GM19463 (cell line): ENCODE measurements at regions not wholly inside any gene's neighbourhood (a gene's known extent, or its start where the extent isn't known, plus 50 kb on each side); places are given as distances from the start of the nearest gene placed in this dataset.
A peak's percentile ranks its signal among the peaks of the same experiment; 100 is the strongest.

Source experiments
- ATAC-seq: cut with Tn5 transposase; IDR thresholded peaks from one replicate; pipeline ENCODE4 v1.9.1; 2021; ENCODE audit warnings: mild to moderate bottlenecking, moderate library complexity; ENCODE audit not compliant: unreplicated experiment

DNA sequence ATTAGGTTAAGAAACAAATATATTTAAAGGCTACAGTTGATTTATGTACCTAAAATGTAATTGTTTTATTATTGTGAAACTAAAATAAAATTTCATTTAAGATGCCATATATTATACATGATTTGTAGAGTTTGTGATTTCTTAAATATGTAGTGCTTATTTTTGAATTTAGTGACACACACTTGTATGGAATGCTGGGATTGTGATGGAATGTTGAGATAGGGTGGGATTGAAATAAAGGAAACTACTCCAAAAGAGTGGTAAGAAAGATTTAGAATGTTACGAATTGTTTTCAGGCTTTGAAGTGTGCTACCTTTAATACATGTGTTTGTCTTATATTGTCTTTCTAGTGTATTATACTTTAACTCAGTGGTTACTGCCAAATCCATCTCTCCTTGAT lies 330.3 kb upstream of the PITX2 start:
- no peak for ATAC-seq

DNA sequence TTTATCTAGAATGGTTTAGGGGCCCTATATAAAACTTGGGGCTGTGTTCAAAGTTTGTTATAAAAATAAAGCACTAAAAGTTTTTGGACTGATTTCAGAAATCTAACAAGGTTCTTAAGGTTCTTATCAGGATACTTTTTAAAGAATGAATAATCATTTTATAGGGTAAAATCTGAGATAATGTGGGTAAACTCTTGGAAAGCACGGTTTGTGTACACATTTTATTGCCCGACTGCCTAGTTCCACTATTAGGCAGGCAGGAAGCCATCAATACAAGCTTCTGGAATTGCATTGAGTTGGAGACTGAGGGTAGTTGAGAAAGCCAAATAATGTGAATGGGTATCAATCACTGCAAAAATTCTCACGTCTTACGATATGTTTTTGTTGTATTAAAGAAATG lies 331.0 kb upstream of the PITX2 start:
- no peak for ATAC-seq

DNA sequence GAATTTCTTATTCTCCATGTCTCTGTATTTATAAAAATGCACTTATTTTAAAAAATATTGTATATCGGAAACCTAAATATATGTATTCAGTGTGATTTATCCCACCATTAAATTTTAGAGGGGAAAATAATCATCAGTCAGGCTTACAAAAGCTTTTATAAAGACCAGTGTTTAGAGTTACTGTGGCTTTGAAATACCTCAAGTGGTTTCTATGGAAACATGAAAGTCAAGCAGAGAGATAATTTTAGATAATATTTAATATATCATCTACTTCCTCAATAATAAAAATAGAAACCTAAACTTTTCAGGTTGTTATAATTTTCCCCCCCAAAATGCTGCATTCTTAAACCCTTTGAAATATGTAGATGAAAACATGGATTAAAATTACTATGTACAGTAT lies 332.9 kb upstream of the PITX2 start:
- no peak for ATAC-seq

DNA sequence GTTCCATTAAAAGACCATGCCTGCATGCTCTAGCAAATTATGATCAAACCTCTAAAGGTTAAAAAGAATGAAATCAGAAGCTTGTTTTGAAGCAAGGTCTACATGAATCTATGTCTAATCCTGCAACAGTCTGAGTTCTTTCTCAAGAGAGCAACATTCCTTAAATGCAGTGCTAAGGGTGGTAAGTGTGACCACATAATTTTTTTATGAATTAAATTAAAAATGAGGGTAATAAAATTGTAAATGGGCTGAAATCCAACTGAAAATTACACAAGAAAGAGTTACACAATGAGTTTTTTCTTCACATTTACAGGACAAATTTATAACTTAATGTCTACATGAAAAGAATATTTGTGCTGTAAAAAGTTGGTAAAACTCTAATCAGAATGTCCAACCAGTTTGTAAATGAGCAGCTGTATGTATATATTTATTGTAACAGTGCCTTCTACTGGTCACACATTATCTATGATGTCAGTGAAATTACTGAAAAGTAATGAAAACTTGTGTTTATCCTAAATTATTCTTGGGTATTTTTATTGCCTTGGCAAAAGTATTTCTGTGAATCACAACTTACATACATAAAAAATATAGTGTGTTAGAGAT lies 336.3 kb upstream of the PITX2 start:
- no peak for ATAC-seq

DNA sequence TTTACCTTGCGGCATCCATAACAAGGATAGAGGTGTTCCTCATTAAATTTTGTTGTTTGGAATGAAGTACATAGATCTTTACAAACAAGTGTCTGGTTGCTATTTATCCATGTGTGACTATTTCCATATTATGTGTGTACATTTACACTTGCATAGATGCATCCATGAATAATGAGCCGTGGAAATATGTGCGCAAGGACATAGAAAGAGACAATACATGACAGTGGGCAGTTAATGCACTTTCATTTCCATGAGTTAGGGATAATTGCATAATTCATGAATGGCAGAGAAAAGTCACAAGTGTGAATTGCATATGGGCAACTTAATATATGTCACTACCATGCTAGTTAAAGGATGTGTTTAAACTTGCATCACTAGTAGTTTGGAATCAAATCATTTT lies 338.2 kb upstream of the PITX2 start:
- no peak for ATAC-seq

DNA sequence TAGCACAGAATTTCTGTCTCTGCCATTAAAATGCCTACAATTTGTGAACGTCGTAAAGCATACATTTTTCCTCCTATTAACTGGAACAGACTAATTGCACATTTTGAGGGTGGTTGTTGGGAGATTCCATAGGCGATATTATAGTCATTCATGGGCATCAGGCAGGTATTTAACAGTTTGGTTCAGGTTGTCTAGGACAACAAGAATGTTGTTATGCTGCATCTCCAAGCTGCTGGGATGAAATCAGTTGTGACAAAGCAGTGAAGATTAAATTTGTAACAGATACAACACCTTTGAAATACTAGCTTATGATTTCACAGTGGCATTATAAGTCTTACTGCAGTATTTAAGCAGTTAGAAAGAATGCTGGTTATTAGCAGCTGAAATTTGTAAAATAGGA lies 339.7 kb upstream of the PITX2 start:
- no peak for ATAC-seq

DNA sequence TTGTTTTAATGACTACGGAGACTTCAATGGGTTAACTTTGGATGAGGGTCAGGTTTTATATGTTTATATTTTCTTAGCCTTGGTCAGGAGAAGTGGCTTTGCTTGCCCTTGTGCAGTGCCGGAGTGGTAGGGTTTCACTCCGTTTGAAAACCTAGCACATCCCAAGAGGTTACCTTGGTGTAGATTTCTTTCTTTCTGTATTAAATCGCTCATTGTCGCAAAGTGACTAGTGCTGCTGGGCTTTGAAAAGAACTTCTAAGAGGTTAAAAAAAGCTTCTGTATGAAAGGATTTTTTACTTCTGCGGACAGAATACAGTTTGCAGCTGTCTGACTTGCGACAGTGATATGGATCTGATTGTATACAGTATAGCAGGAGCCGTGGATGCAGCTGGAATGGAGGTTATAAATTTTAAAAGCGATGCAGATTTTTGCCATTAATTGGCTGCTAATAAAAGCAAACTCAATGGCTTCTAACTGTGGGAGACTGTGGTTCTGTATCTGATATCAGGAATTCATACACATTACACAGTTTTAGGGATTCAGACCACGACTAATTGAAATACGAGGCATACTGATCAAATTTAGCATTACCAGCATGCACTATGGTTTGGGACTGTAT lies 340.9 kb upstream of the PITX2 start:
- no peak for ATAC-seq

DNA sequence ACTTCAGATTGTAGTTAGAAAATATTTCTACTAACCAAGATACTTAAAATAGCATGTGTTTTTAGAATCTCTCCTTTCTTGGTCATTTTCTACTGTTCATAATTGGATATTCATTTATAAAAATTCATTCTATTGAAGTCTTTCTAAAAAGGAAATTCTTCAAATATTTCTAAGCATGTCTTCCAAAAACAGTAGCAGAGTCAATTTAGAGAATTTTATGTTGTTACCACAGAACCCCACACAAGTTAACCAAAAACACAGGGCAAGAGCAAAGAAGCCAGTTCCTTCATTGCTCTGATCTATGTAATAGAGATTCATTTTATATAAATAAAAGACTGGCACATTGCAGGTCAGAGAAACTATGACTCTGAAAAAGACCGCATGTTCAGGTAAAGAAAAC lies 345.1 kb upstream of the PITX2 start:
- no peak for ATAC-seq

DNA sequence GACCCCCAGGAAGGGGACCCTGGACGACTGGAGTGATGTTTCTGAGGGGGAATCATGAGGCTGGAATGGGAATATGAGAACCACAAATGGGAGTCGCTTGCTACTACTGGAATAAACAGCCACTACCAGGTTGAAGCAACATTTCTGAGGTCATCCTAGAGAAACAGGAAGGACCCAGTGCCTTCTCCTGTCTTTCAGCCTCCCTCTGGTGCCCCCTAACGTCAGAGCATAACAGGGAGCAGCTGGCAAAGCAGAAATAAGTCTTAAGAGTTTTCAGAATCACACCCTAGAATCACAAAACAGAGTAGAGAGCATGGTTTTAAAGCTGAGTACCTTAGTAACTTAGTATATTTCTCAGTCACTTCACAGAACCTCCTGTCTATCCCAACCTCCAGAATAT lies 347.8 kb upstream of the PITX2 start:
- peak; percentile 89 for ATAC-seq

DNA sequence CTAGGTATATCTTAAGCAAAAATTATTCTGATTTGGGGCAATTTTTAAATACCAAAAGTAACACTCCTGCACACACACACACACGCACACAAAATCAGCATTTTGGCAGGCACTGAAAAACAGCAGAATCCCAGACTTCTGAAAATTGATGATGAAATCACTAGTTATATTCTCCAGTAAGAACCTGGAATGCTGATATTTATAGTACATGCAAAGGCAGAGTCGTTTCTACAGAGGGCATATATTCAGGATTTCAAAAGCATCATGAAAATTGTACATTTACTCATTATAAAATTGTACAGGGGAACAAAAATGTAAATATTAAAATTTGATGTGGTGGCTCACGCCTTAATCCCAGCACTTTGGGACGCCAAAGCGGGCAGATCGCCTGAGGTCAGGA lies 352.5 kb upstream of the PITX2 start:
- ATAC-seq = no peak

DNA sequence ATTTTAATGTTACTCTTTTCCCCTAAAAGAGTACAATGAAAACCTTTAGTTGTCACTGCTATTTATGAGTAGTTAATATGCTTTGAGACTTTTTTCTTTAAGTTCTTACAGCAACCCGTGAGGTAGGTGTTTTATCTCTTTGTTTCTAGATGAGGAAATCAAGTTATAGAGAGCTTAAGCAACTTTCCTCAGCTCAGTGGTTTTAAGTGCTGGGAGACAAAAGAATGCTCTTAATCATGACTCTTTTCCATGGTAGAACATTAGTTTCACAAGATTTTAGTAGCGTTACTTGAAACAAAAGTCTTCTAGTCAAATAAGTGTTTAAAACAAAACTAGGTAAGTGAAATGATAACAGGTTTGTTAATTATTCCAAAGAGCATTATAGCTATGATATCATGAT lies 354.7 kb upstream of the PITX2 start:
- no peak for ATAC-seq

DNA sequence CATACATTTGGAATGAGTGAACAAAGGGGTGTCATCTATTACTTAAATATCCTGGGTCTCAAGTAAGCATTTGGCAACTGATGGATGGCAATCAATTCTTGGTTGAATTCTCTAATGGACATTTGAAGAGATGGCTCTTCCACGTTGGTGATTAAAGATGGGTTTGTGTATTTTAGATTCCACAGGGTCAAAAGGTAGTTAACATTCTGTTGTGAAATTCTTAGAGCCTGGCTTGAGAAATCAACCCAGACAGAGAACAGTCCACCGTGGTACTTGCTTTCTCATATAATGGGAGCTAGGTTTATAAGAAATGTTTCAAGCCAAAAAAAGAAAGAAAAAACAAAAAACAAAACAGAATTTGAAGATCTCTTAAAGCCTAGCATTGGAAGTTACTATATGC lies 355.9 kb upstream of the PITX2 start:
- ATAC-seq = no peak

DNA sequence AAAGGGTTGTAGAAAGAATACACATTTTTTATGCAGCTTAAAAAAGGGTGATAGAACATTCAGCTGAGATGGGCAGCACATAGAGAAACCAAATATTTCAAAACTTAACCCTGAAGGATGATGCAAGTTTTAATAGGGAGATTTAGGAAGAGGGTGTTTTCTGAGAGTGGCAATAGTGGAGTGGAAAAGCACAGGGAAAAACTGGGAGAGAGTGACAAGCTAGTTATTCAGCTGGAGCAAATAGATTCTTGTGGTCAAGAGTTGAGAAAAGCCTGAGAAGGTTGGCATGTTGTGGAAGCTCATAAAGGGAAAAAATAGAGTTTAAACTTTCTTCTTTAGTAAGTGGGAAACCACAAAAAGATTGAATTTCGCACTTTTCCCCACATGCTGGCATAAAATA lies 359.6 kb upstream of the PITX2 start:
- no peak for ATAC-seq

DNA sequence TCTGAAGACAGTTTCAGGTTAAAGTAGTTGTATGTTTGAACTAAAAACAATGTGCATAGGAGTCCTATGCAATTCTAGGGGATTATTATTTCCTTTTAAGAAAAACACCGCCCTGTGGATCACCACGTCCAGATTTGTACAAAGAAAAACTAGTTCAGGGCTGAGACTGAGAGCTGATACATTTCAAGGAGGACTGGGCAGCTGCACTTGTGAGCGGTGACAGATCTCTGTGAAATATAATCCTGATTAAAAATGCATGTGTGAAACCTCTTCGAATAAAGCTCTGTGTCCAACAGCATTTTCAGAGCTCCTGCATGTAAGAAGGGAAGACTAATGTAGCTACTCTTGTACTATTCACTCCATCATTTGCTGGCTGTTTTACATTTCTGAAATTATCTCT lies 365.8 kb upstream of the PITX2 start:
- ATAC-seq = no peak

DNA sequence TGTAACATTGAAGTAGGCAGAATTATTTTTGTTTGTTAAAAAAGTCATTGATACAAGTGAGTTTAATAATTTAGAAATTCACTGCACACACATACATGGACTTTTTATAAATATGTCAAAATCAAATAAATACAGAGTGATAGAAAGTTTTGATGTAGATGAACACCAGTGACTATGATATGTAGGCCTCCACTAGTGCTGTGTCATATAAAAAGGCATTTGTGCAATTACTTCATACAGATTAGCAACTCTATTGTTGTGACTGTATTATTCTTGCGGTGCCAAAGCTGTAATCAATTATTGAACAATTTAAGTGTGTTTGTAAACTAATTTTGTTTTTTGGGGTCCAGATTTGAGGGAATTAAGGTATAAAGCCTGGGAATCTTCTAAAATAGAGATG lies 366.2 kb upstream of the PITX2 start:
- ATAC-seq = no peak

DNA sequence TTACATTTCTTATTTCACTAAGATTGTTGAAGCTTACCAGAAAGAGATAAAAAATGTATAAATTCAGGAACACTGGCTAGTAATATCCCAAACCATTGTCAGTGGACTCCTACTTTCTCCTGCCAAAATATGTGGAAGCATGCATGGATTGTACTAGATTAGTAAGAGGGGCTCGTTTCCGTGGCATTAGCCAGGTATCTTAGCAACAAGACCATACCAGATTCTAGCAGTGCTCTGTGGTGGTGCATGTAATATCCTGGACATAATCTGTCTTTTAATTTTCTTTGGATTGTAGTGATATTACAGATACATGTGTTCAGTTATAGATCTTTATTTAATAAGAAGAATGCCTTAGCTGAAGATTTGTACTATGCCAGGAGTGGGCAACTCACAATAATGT lies 371.9 kb upstream of the PITX2 start:
- no peak for ATAC-seq

DNA sequence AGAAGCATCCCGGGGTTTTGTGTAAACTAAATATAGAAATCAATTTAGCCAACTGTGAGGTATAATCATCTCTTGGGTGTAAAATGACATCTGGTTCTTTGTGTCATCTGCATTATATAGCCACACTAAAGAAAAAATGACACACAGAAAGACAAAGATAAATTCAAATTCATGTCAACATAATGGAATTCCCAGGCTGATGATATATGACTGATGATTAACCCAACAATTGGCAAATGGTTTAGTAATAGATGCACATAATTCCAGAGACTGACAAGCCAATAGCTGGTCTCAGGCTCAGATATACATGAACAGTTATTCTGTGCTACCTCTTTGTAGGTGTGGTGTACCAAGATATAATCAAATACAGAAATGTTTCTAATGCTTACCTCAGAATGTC lies 375.4 kb upstream of the PITX2 start:
- no peak for ATAC-seq

DNA sequence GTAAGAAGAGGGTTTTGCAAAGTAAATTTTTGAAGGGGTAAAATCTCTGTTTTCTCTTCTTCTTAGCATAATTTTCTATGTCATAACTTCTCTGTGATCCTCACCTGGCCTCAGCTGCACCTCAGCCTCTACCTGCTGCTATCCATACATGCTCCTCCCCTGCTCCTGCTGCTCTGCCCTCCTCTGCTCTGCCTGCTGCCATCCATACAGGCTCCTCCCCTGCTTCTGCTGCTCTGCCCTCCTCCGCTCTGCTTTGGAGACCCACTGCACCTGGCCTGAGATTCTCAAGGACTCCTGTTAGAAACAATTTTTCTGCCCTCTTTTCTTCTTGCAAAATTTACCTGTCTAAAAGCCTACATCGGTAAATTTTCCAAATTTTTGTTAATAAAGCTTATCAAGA lies 388.6 kb upstream of the PITX2 start:
- ATAC-seq = no peak

DNA sequence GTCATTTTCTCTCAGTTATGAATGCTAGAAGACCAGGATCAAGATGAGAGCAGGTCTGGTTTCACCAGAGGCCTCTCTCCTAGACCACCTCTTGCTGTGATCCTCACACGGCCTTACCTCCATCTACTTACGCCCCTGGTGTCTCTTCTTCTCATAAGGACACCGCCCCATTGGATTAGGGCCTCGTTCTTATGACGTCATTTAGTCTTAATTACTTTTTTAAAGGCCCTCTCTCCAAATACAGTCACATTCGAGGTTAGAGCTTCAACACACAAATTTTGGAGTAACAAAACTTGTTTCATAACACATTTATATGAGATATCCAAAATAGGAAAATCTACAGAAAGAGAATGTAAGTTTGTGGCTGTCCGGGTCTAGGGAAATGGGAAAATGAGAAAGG lies 391.0 kb upstream of the PITX2 start:
- no peak for ATAC-seq

DNA sequence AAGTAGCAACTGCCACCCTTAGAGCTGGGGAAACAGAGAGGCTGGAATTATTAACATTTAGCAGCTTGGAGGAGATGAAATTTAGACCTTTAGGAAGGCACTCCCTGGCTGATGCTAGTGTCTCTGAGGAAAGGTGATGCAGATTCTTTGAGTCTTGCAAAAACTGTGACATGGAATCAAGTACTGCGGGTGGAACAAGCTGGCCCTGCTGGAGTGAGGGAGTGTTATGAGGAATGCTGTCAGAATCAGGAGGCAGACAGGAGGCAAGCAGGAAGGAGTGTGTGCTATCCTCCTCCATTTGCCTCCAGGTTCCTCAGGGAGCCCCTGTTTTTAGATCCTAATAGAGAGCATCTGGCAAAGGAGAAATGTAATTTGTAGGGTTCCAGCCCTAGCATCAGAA lies 391.7 kb upstream of the PITX2 start:
- ATAC-seq = no peak

DNA sequence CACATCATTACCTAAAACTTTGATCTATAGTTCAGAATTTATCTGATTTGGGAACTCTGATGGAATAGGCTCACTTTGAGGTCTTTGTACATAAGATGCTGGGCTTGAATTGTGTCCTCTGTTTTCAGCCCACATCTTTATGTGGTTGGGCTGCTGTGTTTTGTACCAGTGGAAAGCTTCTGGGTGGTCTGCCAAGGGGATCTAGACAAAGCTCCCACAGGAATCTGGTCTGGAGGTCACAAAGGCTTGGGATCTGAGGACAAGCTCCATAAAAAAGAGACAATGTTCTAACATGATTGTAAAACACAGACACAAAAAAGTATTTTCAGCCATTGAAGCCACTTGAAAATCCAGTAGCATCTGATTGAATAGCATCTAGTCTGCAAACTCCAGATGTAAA lies 393.5 kb upstream of the PITX2 start:
- no peak for ATAC-seq

DNA sequence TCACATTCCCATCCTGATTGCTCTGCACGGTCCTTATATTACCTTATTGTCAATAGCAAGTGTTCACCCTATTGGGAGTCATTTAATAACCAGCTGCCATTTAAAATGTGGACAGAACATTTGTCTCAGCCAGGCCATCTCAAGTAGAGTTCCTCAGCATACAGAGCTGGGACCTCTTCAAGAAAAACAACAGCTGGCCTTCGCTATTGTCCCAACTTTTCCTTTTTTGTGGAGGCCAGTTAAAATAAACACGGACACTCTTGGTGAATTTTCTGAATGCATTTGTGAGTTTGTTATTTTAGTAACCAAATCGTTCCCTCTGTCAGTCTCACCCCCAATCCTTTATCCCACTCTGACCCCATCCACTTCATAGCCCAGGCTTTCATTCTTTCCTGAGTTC lies 395.3 kb upstream of the PITX2 start:
- ATAC-seq = no peak

DNA sequence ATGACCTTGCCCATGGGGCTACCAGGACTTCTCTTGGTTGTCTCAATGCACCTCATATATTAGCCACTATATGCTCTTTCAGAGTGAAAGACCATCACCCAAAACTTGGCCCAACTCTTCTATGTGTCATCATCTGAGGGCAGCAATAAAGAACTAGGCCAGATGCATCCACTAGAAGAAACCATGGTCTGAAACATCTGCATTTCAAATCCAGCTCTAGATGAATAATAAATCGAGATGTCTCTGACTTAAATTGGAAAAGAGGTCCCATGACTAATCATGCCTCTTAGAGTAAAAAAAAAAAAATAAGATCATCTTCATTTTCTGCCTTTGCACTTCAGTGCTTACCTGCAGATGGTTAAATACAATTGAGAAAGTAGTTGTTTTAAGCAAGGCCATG lies 397.6 kb upstream of the PITX2 start:
- no peak for ATAC-seq
